ENCODE measurements at regions not wholly inside any gene's neighbourhood (a gene's known extent, or its start where the extent isn't known, plus 50 kb on each side); places are given as distances from the start of the nearest gene placed in this dataset.

DNA sequence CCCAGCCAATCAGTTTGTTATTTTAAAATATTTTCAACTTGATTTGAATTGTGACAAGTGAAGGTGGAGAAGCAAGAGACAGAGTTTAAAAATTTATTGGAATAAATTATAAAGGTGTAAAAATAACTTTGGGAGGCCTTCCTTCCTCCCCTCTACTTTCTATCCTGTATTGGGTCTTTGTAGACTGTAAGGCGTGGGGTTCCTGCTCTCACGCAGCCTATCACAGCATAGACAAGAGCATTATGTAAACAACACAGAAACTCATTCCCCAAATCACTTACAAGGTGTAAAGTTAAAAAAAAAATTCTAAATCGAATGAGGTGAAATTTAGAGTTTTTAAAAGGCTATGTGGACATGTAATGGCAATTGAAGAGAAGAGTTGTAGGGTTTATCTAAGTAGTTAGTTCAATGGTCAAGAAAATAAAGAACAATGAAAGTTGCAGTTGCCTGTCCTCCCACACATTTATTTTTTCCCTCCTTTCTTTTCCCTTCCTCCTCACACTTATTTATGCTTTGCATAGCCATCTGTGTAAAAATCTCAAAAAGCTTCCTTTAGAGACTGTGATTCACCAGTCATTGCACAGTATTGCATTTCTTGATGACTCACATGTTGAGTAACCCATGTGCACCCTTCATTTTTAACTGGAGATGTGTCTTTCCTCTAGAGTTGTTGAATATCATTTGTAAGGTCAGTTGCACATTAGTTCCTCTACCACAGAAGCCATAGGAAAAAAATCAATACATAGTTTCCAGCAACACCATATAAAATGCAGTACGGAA is 242.2 kb downstream of the PTPRC start:
- TF ChIP-seq YY1 (tag by site-specific recombination; IDR thresholded peaks at IDR 0.05) (no peak), ZNF660 (tag by site-specific recombination; IDR thresholded peaks at IDR 0.05) (peak; percentile 89)

All from HEK293 (cell line).